Cardiac fibroblast (primary cell): ENCODE measurements at regions not wholly inside any gene's neighbourhood (a gene's known extent, or its start where the extent isn't known, plus 50 kb on each side); places are given as distances from the start of the nearest gene placed in this dataset.

ENCODE experiments used
- DNase-seq, 2 donors: peaks; one replicate each; pipeline versions ENCODE4 v3.0.0 to v3.0.0-alpha.2; 2010; ENCODE audit warnings: low read depth in 2 of 2
- H3K4me3 ChIP-seq, 2 donors: replicated peaks in 1 of 2; 1 replicate in 1 of 2; 2 replicates in 1 of 2; pipeline ENCODE4 v1.5.1; 2011; ENCODE audit warnings: low read depth in 2 of 2, low read length in 2 of 2, mild to moderate bottlenecking in 2 of 2, moderate library complexity in 1 of 2
- CTCF ChIP-seq: IDR thresholded peaks from one replicate; pipeline ENCODE4 v1.5.1; 2011; ENCODE audit warnings: low read depth, mild to moderate bottlenecking, low read length, inconsistent platforms

- H3K4me3 ChIP-seq, result no peak overlapping the region
- DNase-seq, result no peak
- TF ChIP-seq CTCF, result no peak
Measured at GRCh38 chr14:98608071-98609060, 663.6 kb downstream of the BCL11B start.

- DNase-seq, result no peak
- no peak for TF ChIP-seq CTCF
- H3K4me3 ChIP-seq, result no peak overlapping the region
Measured at GRCh38 chr14:98612434-98613200, 659.4 kb downstream of the BCL11B start.

- no peak overlapping the region for H3K4me3 ChIP-seq
- DNase-seq, result no peak
- no peak for TF ChIP-seq CTCF
Measured at GRCh38 chr14:98614741-98615140, 657.3 kb downstream of the BCL11B start.

GRCh38 chr14:98622208-98623051 lies 649.6 kb downstream of the BCL11B start:
- no peak for DNase-seq
- no peak for TF ChIP-seq CTCF
- H3K4me3 ChIP-seq, result no peak overlapping the region

GRCh38 chr14:98623788-98624415 lies 648.1 kb downstream of the BCL11B start:
- TF ChIP-seq CTCF, result no peak
- no peak for DNase-seq
- H3K4me3 ChIP-seq, result no peak overlapping the region

GRCh38 chr14:98633380-98633779 lies 638.6 kb downstream of the BCL11B start:
- DNase-seq, result no peak
- H3K4me3 ChIP-seq, result no peak overlapping the region
- no peak for TF ChIP-seq CTCF
